Neural cell (in vitro differentiated cells): ENCODE measurements at regions not wholly inside any gene's neighbourhood (a gene's known extent, or its start where the extent isn't known, plus 50 kb on each side); places are given as distances from the start of the nearest gene placed in this dataset.

ENCODE experiments used
- H2AFZ ChIP-seq: fragments of 200-600, 300-800 bp; sonication (generic), shearing (Covaris generic); 2 replicates; pipeline ENCODE4 v1.6.0; 2014; ENCODE audit warnings: low read depth, mild to moderate bottlenecking, antibody characterized with exemption, low read length, moderate library complexity
- H3F3A ChIP-seq: fragments of 200-600 bp; shearing (Covaris generic); 2 replicates; pipeline ENCODE4 v1.6.1; 2016; ENCODE audit warnings: mild to moderate bottlenecking, moderate library complexity, mixed read lengths, antibody characterized with exemption, low read length; ENCODE audit not compliant: insufficient read depth, poor library complexity, severe bottlenecking
- H3K27ac ChIP-seq: fragments of 200-600, 300-800 bp; sonication (generic), shearing (Covaris generic); 2 replicates; pipeline ENCODE4 v1.5.1; 2014; ENCODE audit warnings: mild to moderate bottlenecking, low read length, moderate library complexity
- H3K27me3 ChIP-seq: fragments of 300-800, 200-600 bp; sonication (generic), shearing (Covaris generic); 2 replicates; pipeline ENCODE4 v1.6.0; 2014; ENCODE audit warnings: mild to moderate bottlenecking, low read depth, low read length, moderate library complexity; ENCODE audit not compliant: insufficient read depth
- H3K36me3 ChIP-seq: fragments of 300-800, 200-600 bp; sonication (generic), shearing (Covaris generic); 2 replicates; pipeline ENCODE4 v1.5.1; 2014; ENCODE audit warnings: mild to moderate bottlenecking, antibody characterized with exemption, low read length, moderate library complexity; ENCODE audit not compliant: insufficient read depth
- H3K4me2 ChIP-seq: fragments of 300-800, 200-600 bp; sonication (generic), shearing (Covaris generic); 2 replicates; pipeline ENCODE4 v1.6.0; 2014; ENCODE audit warnings: mild to moderate bottlenecking, low read length
- H3K4me3 ChIP-seq: fragments of 300-800, 200-600 bp; sonication (generic), shearing (Covaris generic); 2 replicates; pipeline ENCODE4 v1.5.1; 2014; ENCODE audit warnings: mild to moderate bottlenecking, low read length, moderate library complexity
- H3K79me2 ChIP-seq: fragments of 200-600 bp; shearing (Covaris generic); replicated peaks from 2 replicates; pipeline ENCODE4 v1.6.0; 2014; ENCODE audit warnings: mild to moderate bottlenecking, low read length, moderate library complexity; ENCODE audit not compliant: insufficient read depth
- H3K9ac ChIP-seq: fragments of 300-800, 200-600 bp; sonication (generic), shearing (Covaris generic); 2 replicates; pipeline ENCODE4 v1.6.1; 2016; ENCODE audit warnings: mild to moderate bottlenecking, low read length, mixed read lengths
- H3K9me2 ChIP-seq: fragments of 200-600 bp; shearing (Covaris generic); 2 replicates; pipeline ENCODE4 v1.6.1; 2016; ENCODE audit warnings: mild to moderate bottlenecking, low read length, mixed read lengths; ENCODE audit not compliant: insufficient read depth
- H3K9me3 ChIP-seq: fragments of 200-600, 300-800 bp; sonication (generic), shearing (Covaris generic); 2 replicates; pipeline ENCODE4 v1.6.1; 2016; ENCODE audit warnings: mild to moderate bottlenecking, mixed run types, low read length, moderate library complexity, mixed read lengths
- H4K20me1 ChIP-seq: fragments of 200-600 bp; shearing (Covaris generic); 2 replicates; pipeline ENCODE4 v1.6.1; 2016; ENCODE audit warnings: mild to moderate bottlenecking, mixed run types; ENCODE audit not compliant: insufficient read depth
- CTCF ChIP-seq: fragments of 450-650 bp; IDR thresholded peaks from 2 replicates; pipeline ENCODE4 v1.5.1; 2014; ENCODE audit warnings: antibody characterized with exemption, mild to moderate bottlenecking, moderate library complexity; ENCODE audit not compliant: poor library complexity, severe bottlenecking
- EP300 ChIP-seq: fragments of 450-650 bp; conservative IDR thresholded peaks from 2 replicates; pipeline ENCODE4 v1.6.1; 2014; ENCODE audit warnings: antibody characterized with exemption, mild to moderate bottlenecking, moderate library complexity; ENCODE audit not compliant: poor library complexity, severe bottlenecking
- EZH2 ChIP-seq: fragments of 200-600, 300-800 bp; shearing (Covaris generic), sonication (generic); IDR thresholded peaks from 2 replicates; pipeline ENCODE4 v1.6.1; 2014; ENCODE audit warnings: antibody characterized with exemption, low read length, borderline replicate concordance, mild to moderate bottlenecking; ENCODE audit not compliant: insufficient read depth, poor library complexity, severe bottlenecking
- MXI1 ChIP-seq: fragments of 450-650 bp; conservative IDR thresholded peaks from 2 replicates; pipeline ENCODE4 v1.6.1; 2014; ENCODE audit warnings: antibody characterized with exemption, mild to moderate bottlenecking; ENCODE audit not compliant: poor library complexity, severe bottlenecking
- POLR2AphosphoS5 ChIP-seq: IDR thresholded peaks from 2 replicates; pipeline ENCODE4 v1.6.1; 2012
- RAD21 ChIP-seq: fragments of 450-650 bp; conservative IDR thresholded peaks from 2 replicates; pipeline ENCODE4 v1.6.1; 2014; ENCODE audit warnings: antibody characterized with exemption, mild to moderate bottlenecking, moderate library complexity
- REST ChIP-seq: IDR thresholded peaks from 2 replicates; pipeline ENCODE4 v1.6.1; 2012; ENCODE audit warnings: borderline replicate concordance
- SMC3 ChIP-seq: fragments of 450-650 bp; conservative IDR thresholded peaks from 2 replicates; pipeline ENCODE4 v1.6.1; 2014; ENCODE audit warnings: antibody characterized with exemption, mild to moderate bottlenecking, moderate library complexity; ENCODE audit not compliant: poor library complexity
- TAF1 ChIP-seq: IDR thresholded peaks from 2 replicates; pipeline ENCODE4 v1.6.1; 2012; ENCODE audit warnings: low read depth

GRCh38 chr19:34104557-34104956, 67.7 kb upstream of the LSM14A start:
- Histone ChIP-seq H3K27ac (peak overlapping the region; percentile 3), H3K36me3 (no peaks in the 10 kb centered on the region), H3K27me3 (no peaks in the 10 kb centered on the region), H3F3A (no peaks in the 10 kb centered on the region), H4K20me1 (no peaks in the 10 kb centered on the region), H3K79me2 (no peaks in the 10 kb centered on the region), H3K4me3 (no peak overlapping the region), H3K9ac (no peak overlapping the region), H3K9me3 (no peaks in the 10 kb centered on the region), H3K4me2 (peak overlapping the region; percentile 19), H3K9me2 (no peaks in the 10 kb centered on the region), H2AFZ (no peak overlapping the region)
- no peak for TF ChIP-seq SMC3
- no peak for TF ChIP-seq MXI1
- no peak for TF ChIP-seq RAD21
- peak; percentile 40 for TF ChIP-seq CTCF
- peak; percentile 29 for TF ChIP-seq EP300
- TF ChIP-seq REST = no peak
- no peak for TF ChIP-seq EZH2
- no peak for TF ChIP-seq TAF1
- peak; percentile 26 for TF ChIP-seq POLR2AphosphoS5

- no peak for TF ChIP-seq EP300
- TF ChIP-seq EZH2 = no peak
- TF ChIP-seq REST = no peak
- Histone ChIP-seq H3K36me3 (no peaks in the 10 kb centered on the region), H3F3A (no peaks in the 10 kb centered on the region), H3K27me3 (no peaks in the 10 kb centered on the region), H3K9me2 (no peaks in the 10 kb centered on the region), H3K4me2 (no peak overlapping the region), H3K9ac (no peak overlapping the region), H4K20me1 (no peaks in the 10 kb centered on the region), H3K79me2 (no peaks in the 10 kb centered on the region), H3K9me3 (no peaks in the 10 kb centered on the region), H3K4me3 (no peak overlapping the region), H2AFZ (no peak overlapping the region), H3K27ac (no peak overlapping the region)
These were observed 62.7 kb upstream of the LSM14A start for GRCh38 chr19:34109596-34109995.
